ENCODE measurements at regions not wholly inside any gene's neighbourhood (a gene's known extent, or its start where the extent isn't known, plus 50 kb on each side); places are given as distances from the start of the nearest gene placed in this dataset.
A peak's percentile ranks its signal among the peaks of the same experiment; 100 is the strongest.

DNA sequence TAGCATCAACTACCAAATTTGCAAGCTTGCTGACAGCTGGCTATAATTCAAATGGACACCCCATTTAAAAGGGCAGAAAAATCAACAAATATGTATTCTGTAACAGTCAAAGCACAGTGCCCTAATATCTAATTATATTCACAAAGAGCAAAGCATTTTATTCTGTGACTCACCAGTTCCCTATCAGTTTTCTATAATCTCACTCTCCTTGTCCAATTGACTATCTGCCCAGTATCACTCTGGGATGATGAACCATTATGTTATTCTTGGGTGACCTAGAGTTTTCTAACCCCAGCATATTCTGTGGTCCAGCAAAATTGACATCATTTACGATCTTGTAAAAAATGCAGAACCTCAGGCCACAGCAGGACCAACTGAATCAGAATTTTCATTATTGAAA lies 82.0 kb upstream of the FREM3 start:
- no peaks in the 10 kb centered on the region for H3K36me3 ChIP-seq

DNA sequence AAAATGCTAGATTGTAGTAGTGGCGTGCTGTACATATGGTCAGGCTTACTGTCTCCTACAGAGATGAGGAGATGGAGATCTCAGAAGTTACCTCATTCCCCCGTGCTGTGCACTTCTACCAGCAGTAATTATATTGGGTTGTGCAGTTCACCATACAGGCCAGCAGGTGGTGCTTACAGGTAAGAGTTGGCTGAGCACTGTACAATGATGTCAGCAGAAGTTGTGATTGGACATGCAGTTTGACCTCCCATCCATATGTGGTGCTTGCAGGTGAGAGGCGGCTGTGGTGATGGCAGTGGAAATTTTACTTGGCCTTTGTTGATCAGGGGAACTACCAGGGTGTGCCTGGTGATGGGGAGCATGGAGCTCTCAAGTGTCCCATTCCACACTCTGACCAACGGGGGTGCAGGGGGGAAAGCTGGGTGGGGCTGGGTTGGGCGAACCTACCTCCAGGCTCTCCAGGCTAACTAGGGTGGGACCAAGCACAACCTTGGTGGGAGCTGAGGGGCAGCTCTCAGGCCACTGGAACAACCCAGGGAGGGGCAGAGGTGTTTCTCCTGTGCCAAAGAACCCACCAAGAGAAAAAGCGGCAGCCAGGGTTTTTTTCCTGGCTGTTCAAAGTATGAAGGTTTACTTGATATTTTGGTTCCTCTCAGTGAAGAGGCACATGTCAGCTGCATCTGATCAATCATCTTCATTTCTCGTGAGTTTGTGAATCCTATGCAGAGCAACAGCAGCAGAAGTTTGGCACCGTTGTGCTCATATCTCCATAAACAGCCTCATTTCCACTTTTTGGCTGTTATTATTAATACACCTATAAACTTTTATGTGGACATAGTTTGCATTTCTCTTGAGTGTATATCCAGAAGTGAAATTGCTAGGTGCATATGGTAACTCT lies 73.8 kb upstream of the FREM3 start:
- no peaks in the 10 kb centered on the region for H3K27me3 ChIP-seq
- peak; percentile 54 for DNase-seq
- H3K4me3 ChIP-seq = no peak overlapping the region
- H3K27ac ChIP-seq = no peak overlapping the region
- TF ChIP-seq, protein P1, sequence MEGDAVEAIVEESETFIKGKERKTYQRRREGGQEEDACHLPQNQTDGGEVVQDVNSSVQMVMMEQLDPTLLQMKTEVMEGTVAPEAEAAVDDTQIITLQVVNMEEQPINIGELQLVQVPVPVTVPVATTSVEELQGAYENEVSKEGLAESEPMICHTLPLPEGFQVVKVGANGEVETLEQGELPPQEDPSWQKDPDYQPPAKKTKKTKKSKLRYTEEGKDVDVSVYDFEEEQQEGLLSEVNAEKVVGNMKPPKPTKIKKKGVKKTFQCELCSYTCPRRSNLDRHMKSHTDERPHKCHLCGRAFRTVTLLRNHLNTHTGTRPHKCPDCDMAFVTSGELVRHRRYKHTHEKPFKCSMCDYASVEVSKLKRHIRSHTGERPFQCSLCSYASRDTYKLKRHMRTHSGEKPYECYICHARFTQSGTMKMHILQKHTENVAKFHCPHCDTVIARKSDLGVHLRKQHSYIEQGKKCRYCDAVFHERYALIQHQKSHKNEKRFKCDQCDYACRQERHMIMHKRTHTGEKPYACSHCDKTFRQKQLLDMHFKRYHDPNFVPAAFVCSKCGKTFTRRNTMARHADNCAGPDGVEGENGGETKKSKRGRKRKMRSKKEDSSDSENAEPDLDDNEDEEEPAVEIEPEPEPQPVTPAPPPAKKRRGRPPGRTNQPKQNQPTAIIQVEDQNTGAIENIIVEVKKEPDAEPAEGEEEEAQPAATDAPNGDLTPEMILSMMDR (IDR thresholded peaks at IDR 0.05) = peak; percentile 49
- H3K36me3 ChIP-seq = no peaks in the 10 kb centered on the region
- no peaks in the 10 kb centered on the region for H3K4me1 ChIP-seq
- no peaks in the 10 kb centered on the region for H3K9me3 ChIP-seq
- no peak overlapping the region for H3K9ac ChIP-seq (ENCODE audit: low read depth in 2 of 2, low read length in 2 of 2)
- intact Hi-C loops (cut with DNase I) = loop anchor here (10.0 kb wide), 1 partner anchor 131 kb away; the partner anchor contains the start of gene GYPE

More for the DNA sequence above, 82.0 kb upstream of the FREM3 start:
- TF ChIP-seq, protein P1 (IDR thresholded peaks at IDR 0.05) = no peak
- no peak for DNase-seq
- Histone ChIP-seq H3K9me3 (no peaks in the 10 kb centered on the region), H3K4me3 (no peak overlapping the region), H3K27me3 (no peaks in the 10 kb centered on the region), H3K4me1 (no peaks in the 10 kb centered on the region), H3K27ac (no peak overlapping the region), H3K9ac (ENCODE audit: low read depth in 2 of 2, low read length in 2 of 2) (no peak overlapping the region)
- intact Hi-C loops (cut with DNase I) = no loop called here

DNA sequence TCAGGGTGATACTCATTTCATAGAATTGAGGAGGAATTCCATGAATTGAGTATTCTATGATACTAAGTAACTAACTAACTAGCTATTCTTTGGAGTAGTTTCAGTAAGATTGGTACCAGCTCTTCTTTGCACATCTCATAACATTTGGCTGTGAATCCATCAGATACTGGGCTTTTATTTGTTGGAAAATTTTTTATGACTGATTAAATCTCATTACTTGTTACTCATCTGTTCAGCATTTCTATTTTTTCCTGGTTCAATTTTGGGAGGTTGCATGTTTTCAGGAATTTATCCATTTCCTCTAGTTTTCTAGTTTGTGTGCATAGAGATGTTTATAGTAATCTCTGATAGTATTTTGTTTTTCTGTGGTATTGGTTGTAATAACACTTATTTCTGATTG lies 70.8 kb upstream of the FREM3 start:
- Histone ChIP-seq H3K4me3 (no peak overlapping the region), H3K9ac (ENCODE audit: low read depth in 2 of 2, low read length in 2 of 2) (no peak overlapping the region), H3K9me3 (no peaks in the 10 kb centered on the region), H3K36me3 (no peaks in the 10 kb centered on the region), H3K27me3 (no peaks in the 10 kb centered on the region), H3K27ac (no peak overlapping the region), H3K4me1 (no peaks in the 10 kb centered on the region)
- no peak for DNase-seq
- intact Hi-C loops (cut with DNase I) = loop anchor here (10.0 kb wide), 1 partner anchor 134 kb away; the partner anchor contains the start of gene GYPE
- TF ChIP-seq, protein P1 (IDR thresholded peaks at IDR 0.05) = no peak

DNA sequence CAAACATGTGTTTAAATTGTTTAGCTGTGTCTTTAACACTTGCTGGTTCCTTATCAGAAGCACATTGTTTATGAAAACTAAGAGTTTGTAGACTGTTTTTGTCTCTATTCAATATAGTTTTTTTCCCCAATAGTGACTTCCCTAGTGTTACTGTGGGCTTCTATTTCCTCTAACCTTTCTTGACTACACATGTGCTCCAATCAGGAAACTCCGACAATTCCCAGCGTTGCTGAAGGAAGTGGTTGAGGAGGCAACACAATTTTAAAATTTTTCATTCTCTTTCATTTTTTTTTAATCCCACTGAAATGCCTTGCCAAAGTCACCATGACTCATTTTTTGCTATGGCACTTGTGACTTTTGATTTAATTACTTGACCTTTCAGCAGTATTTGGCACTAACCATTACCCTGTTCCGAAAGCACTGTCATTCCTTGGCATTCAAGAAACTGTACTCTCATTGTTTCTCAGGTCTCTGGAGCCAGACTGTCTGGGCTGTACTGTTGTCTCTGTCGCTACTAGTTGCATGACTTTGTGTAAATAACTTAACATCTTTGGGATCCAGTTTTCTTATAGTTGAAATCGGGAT lies 67.6 kb upstream of the FREM3 start:
- H3K36me3 ChIP-seq = no peaks in the 10 kb centered on the region
- no peaks in the 10 kb centered on the region for H3K4me1 ChIP-seq
- H3K4me3 ChIP-seq = no peak overlapping the region
- H3K9ac ChIP-seq (ENCODE audit: low read depth in 2 of 2, low read length in 2 of 2) = no peak overlapping the region
- intact Hi-C loops (cut with DNase I) = no loop called here
- DNase-seq = no peak
- TF ChIP-seq, protein P1 (IDR thresholded peaks at IDR 0.05) = no peak
- H3K9me3 ChIP-seq = no peaks in the 10 kb centered on the region
- H3K27me3 ChIP-seq = no peaks in the 10 kb centered on the region
- H3K27ac ChIP-seq = no peak overlapping the region

DNA sequence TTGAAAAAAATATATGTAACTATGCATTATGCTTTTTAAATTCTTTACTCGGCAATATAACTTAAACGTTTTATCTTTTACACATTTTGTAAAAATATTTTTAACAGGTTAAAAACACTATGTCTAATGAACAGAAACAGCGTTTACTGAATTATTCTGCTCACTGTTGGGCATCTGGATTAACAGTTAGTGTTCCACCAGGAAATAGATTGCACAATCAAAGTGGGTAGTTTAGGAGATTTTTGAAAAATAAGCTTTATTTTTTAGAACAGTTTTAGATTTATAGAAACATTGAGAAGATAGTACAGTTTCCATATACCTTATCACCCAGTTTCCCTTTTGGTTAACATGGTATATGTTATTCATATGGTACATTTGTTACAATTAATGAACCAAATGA lies 63.1 kb upstream of the FREM3 start:
- no peak overlapping the region for H3K27ac ChIP-seq
- H3K4me1 ChIP-seq = no peaks in the 10 kb centered on the region
- DNase-seq = no peak
- no peak overlapping the region for H3K4me3 ChIP-seq
- TF ChIP-seq, protein P1 (IDR thresholded peaks at IDR 0.05) = no peak
- intact Hi-C loops (cut with DNase I) = no loop called here
- no peaks in the 10 kb centered on the region for H3K36me3 ChIP-seq
- H3K27me3 ChIP-seq = no peaks in the 10 kb centered on the region
- no peaks in the 10 kb centered on the region for H3K9me3 ChIP-seq
- H3K9ac ChIP-seq (ENCODE audit: low read depth in 2 of 2, low read length in 2 of 2) = no peak overlapping the region

Measured in colonic mucosa (tissue), 4 donors.